Stimulated activated naive CD4-positive, alpha-beta T cell (primary cell): ENCODE measurements at regions not wholly inside any gene's neighbourhood (a gene's known extent, or its start where the extent isn't known, plus 50 kb on each side); places are given as distances from the start of the nearest gene placed in this dataset.

Source experiments
- DNase-seq, 6 experiments: peaks; one replicate each; lab custom pipeline; 2025; lab: John Stamatoyannopoulos, UW

GRCh38 chr3:34783876-34784275 lies 855.4 kb upstream of the ARPP21 start:
- no peak for DNase-seq

DNA sequence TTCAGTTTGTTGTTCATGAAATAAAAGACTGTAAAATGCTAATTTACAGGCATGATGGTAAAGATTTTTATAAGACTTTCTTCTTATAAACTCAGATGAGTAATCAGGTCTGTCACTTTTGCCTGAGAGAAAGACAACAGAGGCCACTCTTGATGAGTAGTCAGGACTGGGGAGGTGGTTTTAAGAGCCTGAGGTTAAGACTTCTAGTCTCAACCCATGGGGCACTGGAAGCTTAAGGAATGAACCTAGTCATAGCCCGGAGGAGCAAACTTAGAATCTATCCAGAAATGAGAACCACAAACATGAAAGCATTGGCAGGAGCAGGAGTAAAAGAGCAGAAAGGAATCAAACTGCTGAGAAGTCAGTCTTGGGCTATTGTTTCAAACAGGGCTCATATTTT lies 846.3 kb upstream of the ARPP21 start:
- no peak for DNase-seq

GRCh38 chr3:34807611-34808010 lies 831.7 kb upstream of the ARPP21 start:
- DNase-seq, result no peak

- no peak for DNase-seq
Observed at GRCh38 chr3:34808287-34808686, 831.0 kb upstream of the ARPP21 start.

DNA sequence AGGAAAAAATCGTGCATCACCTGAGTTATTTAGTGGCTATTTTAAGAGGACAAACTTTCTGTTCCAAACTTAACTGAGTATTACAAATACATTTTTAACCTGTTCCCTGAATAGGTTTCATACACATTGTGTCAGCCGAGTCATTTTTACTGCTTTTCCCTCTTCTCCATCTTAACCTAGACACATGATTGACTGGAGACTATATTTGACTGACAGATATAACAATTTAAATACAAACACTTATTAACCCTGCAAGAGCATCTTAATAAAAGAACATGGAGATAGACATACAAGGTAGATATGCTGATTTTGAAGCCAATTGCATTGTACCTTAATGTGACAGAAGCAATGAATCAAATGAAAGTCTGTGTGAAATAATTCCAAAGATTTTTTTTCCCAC lies 810.5 kb upstream of the ARPP21 start:
- no peak for DNase-seq

GRCh38 chr3:34832865-34833508 lies 806.3 kb upstream of the ARPP21 start:
- no peak for DNase-seq

DNA sequence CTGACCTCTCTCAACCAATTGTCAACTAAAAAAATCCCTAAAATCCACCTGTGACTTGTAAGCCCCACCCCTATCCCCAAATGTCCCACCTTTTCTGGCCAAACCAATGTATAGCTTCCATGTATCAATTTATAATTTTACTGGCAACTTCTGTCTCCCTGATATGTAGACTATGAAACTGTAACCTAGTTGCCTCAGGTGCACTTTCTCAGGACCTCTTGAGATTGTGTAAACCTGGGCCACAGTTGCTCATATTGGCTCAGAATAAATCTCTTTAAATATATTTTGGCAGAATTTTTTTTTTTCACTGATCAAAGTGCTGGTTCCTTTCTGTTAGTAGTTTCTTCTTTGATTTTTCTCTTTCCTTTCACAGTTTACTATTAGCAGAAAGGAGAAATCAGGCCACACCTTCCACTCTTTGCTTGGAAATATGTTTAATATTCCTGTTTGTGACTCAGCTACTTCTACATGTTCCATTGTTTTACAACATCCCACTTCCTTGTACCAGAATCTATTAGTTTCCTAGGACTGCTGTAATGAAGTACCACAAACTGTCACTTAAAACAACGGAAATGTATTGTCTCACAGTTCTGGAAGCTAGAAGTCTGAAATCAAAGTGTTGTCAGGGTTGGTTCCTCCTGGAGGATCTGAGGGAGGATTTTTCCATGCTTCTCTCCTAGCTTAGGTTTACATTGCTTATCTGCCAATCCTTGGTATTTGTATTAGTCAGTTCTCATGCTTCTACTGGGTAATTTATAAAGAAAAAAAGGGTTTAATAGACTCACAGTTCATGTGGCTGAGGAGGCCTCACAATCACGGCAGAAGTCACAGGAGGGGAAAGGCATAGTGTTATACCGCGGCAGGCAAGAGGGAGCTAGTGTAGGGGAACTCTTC lies 801.2 kb upstream of the ARPP21 start:
- DNase-seq, result no peak

DNA sequence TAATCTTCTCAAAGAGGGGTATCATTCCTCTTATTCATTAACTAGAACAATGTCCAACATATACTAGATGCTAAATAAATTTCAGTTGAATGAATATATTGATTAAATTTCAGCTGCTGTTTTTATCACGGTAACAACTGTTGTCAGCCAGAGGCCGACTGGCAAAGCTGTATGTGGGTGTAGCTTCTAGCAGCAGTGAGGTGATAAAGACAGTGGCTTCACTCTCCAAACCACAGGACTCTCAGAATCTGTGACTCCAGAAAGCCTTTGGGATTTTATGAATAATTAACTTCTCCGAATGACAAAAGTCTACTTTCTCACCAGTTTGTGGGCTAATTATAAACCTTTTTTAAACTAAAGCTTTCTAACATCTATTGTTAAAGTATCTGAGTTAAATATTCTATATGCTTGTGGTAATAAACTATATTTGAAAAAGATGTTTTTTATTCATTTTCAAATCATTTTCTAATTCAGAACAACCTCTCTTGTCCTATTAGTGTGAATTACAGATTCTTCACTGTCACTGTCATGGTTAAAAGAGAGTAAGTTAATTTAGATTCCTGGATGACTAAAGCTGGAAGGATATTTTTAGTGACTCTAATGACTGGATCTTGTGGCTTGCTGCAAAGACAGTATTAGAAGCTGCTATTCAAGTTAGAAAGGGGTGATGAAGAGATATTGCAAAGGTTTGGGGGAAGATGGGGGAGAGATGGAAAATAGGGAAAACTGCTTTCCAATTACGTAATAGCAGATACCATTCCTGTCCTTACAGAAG lies 796.4 kb upstream of the ARPP21 start:
- DNase-seq, result no peak

- DNase-seq, result no peak
Observed at GRCh38 chr3:34844323-34844620, 795.1 kb upstream of the ARPP21 start.

GRCh38 chr3:34851137-34851536 lies 788.2 kb upstream of the ARPP21 start:
- DNase-seq, result no peak

- no peak for DNase-seq
Observed at GRCh38 chr3:34852844-34853439, 786.4 kb upstream of the ARPP21 start.

- DNase-seq, result no peak
Observed at GRCh38 chr3:34856081-34856947, 783.0 kb upstream of the ARPP21 start.

DNA sequence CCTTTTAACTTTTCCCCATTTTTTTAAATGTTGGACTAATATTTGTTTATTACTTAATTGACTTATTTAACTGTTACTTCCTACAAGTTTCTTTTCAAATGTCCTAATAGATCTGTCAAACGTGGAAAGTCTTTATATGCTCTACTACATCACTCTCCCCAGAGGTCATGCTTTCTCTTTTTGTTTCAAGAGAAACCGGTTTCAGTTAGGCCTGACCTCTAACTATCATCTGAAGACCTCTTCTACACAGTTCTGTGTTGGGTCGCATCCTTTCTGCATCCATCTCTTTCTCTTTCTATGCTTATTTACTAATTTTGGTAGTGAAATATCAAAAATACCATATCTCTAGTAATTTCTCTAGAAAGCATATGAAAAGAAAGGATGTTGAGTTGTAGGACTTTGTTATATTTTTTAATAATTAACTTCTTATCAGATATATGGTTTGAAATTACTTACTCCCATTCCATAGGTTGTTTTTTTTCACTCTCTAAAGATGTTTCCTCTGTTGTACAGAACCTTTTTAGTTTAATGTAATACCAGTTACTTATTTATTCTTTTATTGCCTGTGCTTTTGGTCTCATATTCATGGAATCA lies 781.2 kb upstream of the ARPP21 start:
- no peak for DNase-seq

- DNase-seq, result no peak
Observed at GRCh38 chr3:34859746-34860145, 779.6 kb upstream of the ARPP21 start.

DNA sequence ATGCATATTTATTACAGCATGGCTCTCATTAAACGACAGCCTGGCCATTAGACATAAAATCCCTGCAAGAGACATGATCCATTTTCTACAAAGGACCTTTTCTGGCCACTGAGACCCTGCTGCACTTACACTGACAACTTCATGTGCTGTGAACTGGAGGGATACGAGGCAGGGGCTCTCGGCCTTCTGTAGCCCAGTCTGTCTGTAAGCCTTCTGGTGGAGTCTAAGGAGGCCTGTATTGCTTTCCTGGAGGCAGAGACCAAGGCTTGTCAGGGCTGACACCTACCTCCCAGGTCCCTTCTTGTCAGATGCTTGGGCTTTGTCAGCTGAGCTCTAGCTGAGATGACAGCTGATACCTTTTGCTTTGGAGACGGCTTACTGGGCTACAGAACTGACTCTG lies 776.9 kb upstream of the ARPP21 start:
- no peak for DNase-seq

DNA sequence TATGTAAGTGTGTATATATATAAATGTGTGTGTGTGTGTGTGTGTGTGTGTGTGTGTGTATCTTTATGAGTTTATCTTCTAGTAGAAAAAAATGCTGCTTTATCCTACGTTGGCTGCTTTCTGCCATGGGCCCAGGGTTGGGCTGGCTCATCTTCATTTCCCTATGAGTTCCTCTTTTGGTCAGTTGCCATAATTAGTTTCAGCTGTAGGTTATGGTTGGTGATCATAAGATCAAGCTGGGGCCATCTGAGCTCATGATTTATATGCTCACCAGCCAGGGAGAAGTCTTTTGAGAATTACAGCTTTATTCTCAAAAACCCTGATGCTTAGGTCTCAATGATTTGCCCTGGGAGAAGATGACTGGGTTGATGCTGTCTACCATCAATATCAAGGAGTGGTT lies 775.8 kb upstream of the ARPP21 start:
- no peak for DNase-seq

DNA sequence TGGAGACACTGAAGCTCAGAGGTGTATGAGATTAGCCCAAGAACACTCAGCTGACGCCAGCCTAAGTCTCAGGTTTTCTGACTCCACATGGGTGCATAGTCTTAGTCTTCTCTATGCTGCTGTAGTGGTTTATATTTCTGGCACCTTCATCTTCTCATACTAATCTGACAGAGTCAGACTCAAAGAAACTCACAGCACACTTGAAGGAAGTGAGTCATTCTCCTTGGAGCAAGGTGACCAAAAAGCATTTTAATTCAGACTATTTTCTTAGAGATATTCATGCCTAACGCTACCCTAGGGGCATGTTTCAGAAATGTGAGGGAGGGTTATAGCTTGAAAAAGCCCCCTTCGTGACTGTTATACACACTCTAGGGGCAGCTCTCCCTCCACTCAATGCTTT lies 775.3 kb upstream of the ARPP21 start:
- no peak for DNase-seq

GRCh38 chr3:34865346-34865745 lies 774.0 kb upstream of the ARPP21 start:
- DNase-seq, result no peak

DNA sequence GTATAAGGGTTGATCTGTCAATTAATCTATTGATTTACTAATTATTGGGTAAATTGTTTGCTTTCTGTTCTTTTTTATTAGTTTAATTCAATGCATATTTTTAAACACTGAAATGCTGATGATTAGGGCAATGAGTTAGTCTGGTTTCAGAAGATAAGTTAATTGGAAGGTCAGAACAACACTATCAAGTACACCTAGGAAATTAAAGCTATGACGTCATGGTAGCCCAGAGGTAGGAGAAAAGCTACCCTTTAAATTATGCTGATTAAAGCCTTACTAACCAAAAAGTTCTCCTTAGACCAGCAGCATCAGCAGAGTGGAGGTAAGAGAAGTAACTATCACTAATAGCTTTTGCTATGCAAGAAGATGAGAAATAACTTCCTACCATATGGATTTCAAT lies 770.4 kb upstream of the ARPP21 start:
- no peak for DNase-seq

GRCh38 chr3:34869696-34870095 lies 769.6 kb upstream of the ARPP21 start:
- DNase-seq, result no peak

GRCh38 chr3:34872406-34872805 lies 766.9 kb upstream of the ARPP21 start:
- DNase-seq, result no peak
